H9 (cell line): ENCODE measurements at regions not wholly inside any gene's neighbourhood (a gene's known extent, or its start where the extent isn't known, plus 50 kb on each side); places are given as distances from the start of the nearest gene placed in this dataset.

ENCODE experiments used
- DNase-seq: peaks from one replicate; pipeline ENCODE4 v3.0.0-alpha.2; 2017
- H2AFZ ChIP-seq: one replicate; pipeline ENCODE4 v1.6.1; 2013; ENCODE audit warnings: mild to moderate bottlenecking, low read length, control low read depth, moderate library complexity
- H2AK5ac ChIP-seq: 2 replicates; pipeline ENCODE4 v1.6.1; 2013; ENCODE audit warnings: low read length, control low read depth, mixed read lengths; ENCODE audit not compliant: insufficient read length
- H2BK120ac ChIP-seq: one replicate; pipeline ENCODE4 v1.6.1; 2013; ENCODE audit warnings: low read depth, mild to moderate bottlenecking, low read length, control low read depth, inconsistent platforms; ENCODE audit not compliant: poor library complexity, severe bottlenecking
- H2BK12ac ChIP-seq: 2 replicates; pipeline ENCODE4 v1.6.1; 2013; ENCODE audit warnings: low read length, control low read depth, mixed read lengths, low read depth; ENCODE audit not compliant: insufficient read length
- H2BK15ac ChIP-seq: 2 replicates; pipeline ENCODE4 v1.6.1; 2013; ENCODE audit warnings: low read depth, low read length, control low read depth
- H2BK20ac ChIP-seq: one replicate; pipeline ENCODE4 v1.6.1; 2013; ENCODE audit warnings: low read depth, mild to moderate bottlenecking, low read length, control low read depth, inconsistent platforms; ENCODE audit not compliant: poor library complexity, severe bottlenecking
- H2BK5ac ChIP-seq: 2 replicates; pipeline ENCODE4 v1.6.1; 2013; ENCODE audit warnings: low read length, control low read depth, mixed read lengths; ENCODE audit not compliant: insufficient read length
- H3K14ac ChIP-seq: 2 replicates; pipeline ENCODE4 v1.6.1; 2013; ENCODE audit warnings: low read length, control low read depth; ENCODE audit not compliant: insufficient read depth
- H3K18ac ChIP-seq: 2 replicates; pipeline ENCODE4 v1.6.1; 2013; ENCODE audit warnings: low read depth, mild to moderate bottlenecking, mixed read lengths, low read length, control low read depth; ENCODE audit not compliant: insufficient read length
- H3K23ac ChIP-seq: 2 replicates; pipeline ENCODE4 v1.6.1; 2013; ENCODE audit warnings: low read length, control low read depth, mixed read lengths, low read depth; ENCODE audit not compliant: insufficient read length
- H3K23me2 ChIP-seq: 2 replicates; pipeline ENCODE4 v1.6.1; 2013; ENCODE audit warnings: low read depth, mild to moderate bottlenecking, mixed read lengths, low read length, control low read depth; ENCODE audit not compliant: insufficient read length, poor library complexity, severe bottlenecking
- H3K27ac ChIP-seq: 2 replicates; pipeline ENCODE4 v1.5.1; 2013; ENCODE audit warnings: low read length, control low read depth, mixed read lengths, low read depth; ENCODE audit not compliant: insufficient read length
- H3K27me3 ChIP-seq: 2 replicates; pipeline ENCODE4 v1.6.1; 2013; ENCODE audit warnings: low read length, control low read depth, inconsistent platforms; ENCODE audit not compliant: insufficient read depth
- H3K4ac ChIP-seq: 2 replicates; pipeline ENCODE4 v1.6.1; 2013; ENCODE audit warnings: low read depth, mild to moderate bottlenecking, control low read depth, inconsistent platforms, low read length, moderate library complexity
- H3K4me1 ChIP-seq: 2 replicates; pipeline ENCODE4 v1.6.1; 2013; ENCODE audit warnings: low read length, control low read depth, inconsistent platforms; ENCODE audit not compliant: insufficient read depth
- H3K4me2 ChIP-seq: 2 replicates; pipeline ENCODE4 v1.6.1; 2013; ENCODE audit warnings: low read length, control low read depth, mixed read lengths; ENCODE audit not compliant: insufficient read length, insufficient read depth
- H3K56ac ChIP-seq: 2 replicates; pipeline ENCODE4 v1.6.1; 2013; ENCODE audit warnings: low read depth, mild to moderate bottlenecking, mixed read lengths, low read length, control low read depth; ENCODE audit not compliant: insufficient read length
- H3K79me1 ChIP-seq: 2 replicates; pipeline ENCODE4 v1.6.1; 2013; ENCODE audit warnings: low read depth, mild to moderate bottlenecking, moderate library complexity, low read length, control low read depth, inconsistent platforms; ENCODE audit not compliant: insufficient read depth, poor library complexity, severe bottlenecking
- H3K79me2 ChIP-seq: 2 replicates; pipeline ENCODE4 v1.6.1; 2013; ENCODE audit warnings: low read length, control low read depth, inconsistent platforms; ENCODE audit not compliant: insufficient read depth
- H3K9ac ChIP-seq: 2 replicates; pipeline ENCODE4 v1.6.1; 2013; ENCODE audit warnings: low read length, control low read depth, mixed read lengths; ENCODE audit not compliant: insufficient read length; ENCODE audit errors: extremely low read depth
- H3K9me3 ChIP-seq: one replicate; pipeline ENCODE4 v1.6.1; 2013; ENCODE audit warnings: low read depth, low read length, inconsistent platforms; ENCODE audit not compliant: control insufficient read depth
- H3T11ph ChIP-seq: one replicate; pipeline ENCODE4 v1.6.1; 2013; ENCODE audit warnings: mild to moderate bottlenecking, low read length, control low read depth, inconsistent platforms
- H4K20me1 ChIP-seq: one replicate; pipeline ENCODE4 v1.6.1; 2013; ENCODE audit not compliant: control insufficient read depth, insufficient read length, insufficient read depth
- H4K5ac ChIP-seq: 2 replicates; pipeline ENCODE4 v1.6.1; 2013; ENCODE audit warnings: low read depth, mild to moderate bottlenecking, mixed read lengths, low read length, control low read depth; ENCODE audit not compliant: insufficient read length
- H4K8ac ChIP-seq: replicated peaks from 2 replicates; pipeline ENCODE4 v1.6.1; 2013; ENCODE audit warnings: low read length, control low read depth, mixed read lengths, low read depth; ENCODE audit not compliant: insufficient read length
- H4K91ac ChIP-seq: 2 replicates; pipeline ENCODE4 v1.6.1; 2013; ENCODE audit warnings: low read depth, mild to moderate bottlenecking, moderate library complexity, mixed read lengths, low read length, control low read depth; ENCODE audit not compliant: insufficient read length
- H3K27ac Mint-ChIP-seq, 3 experiments: 2 replicates in 2 of 3; 3 replicates in 1 of 3; pipeline ENCODE4 v1.8.0; 2020 to 2021; ENCODE audit warnings: mixed read lengths in 3 of 3, mild to moderate bottlenecking in 1 of 3, moderate library complexity in 1 of 3
- H3K27me3 Mint-ChIP-seq: 2 replicates; pipeline ENCODE4 v1.8.0; 2021; ENCODE audit warnings: low read depth, mild to moderate bottlenecking, moderate library complexity, mixed read lengths
- H3K36me3 Mint-ChIP-seq, 3 experiments: 2 replicates in 2 of 3; 3 replicates in 1 of 3; pipeline ENCODE4 v1.8.0; 2020 to 2021; ENCODE audit warnings: low read depth in 3 of 3, mixed read lengths in 3 of 3; ENCODE audit not compliant: insufficient read depth in 1 of 3
- H3K4me1 Mint-ChIP-seq, 2 experiments: 2 replicates each; pipeline ENCODE4 v1.8.0; 2020; ENCODE audit warnings: mixed read lengths in 2 of 2
- H3K4me3 Mint-ChIP-seq, 2 experiments: 2 replicates in 1 of 2; 3 replicates in 1 of 2; pipeline ENCODE4 v1.8.0; 2020 to 2021; ENCODE audit warnings: mild to moderate bottlenecking in 2 of 2, mixed read lengths in 2 of 2, moderate library complexity in 1 of 2
- H3K9me3 Mint-ChIP-seq, 2 experiments: 2 replicates in 1 of 2; 3 replicates in 1 of 2; pipeline ENCODE4 v1.8.0; 2020; ENCODE audit warnings: mild to moderate bottlenecking in 2 of 2, mixed read lengths in 2 of 2, moderate library complexity in 1 of 2
- WGBS: extraction: QIAGEN DNeasy Blood & Tissue Kit; methylation state at CpG from one replicate; pipeline ENCODE4 v1.1.7; 2013; ENCODE audit warnings: missing lambda C conversion rate, low lambda C conversion rate, mixed read lengths; ENCODE audit not compliant: insufficient read length; ENCODE audit errors: extremely low coverage; 5-methylcytosine and 5-hydroxymethylcytosine counted together
- TF ChIP-seq, protein P1 (sequence below): fragments of 200-600 bp; sonication (generic); conservative IDR thresholded peaks from 3 replicates; pipeline ENCODE4 v1.8.0; 2021; ENCODE audit warnings: antibody characterized with exemption, mild to moderate bottlenecking

DNA sequence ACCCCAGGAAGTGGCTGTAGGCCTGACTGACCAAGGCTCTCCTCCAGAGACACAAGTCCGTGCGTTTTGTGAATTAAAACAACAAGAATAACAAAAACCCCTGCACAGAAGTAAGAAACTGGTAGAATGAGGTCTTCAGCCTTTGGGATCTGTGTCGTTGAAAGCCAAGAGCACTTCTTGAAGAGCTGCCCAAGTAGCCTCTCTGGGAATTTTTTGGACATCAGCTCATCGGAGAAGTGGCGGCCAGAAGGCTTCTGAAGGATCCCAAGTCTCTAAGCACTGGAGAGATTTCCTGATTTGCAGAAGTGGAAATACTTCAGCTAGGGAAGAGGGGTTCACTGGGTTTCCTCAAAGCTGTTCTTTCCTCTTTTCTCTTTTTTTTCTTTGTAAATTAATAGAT is 100.4 kb upstream of the ZNF536 start:
- DNase-seq, result no peak
- H3K27me3 Mint-ChIP-seq, result peaks cover 4% of the 10 kb centered on the region

More for the DNA sequence above, 100.4 kb upstream of the ZNF536 start:
- H3K4me2 ChIP-seq, result no peak overlapping the region
- peaks cover 28 to 38% of the 10 kb centered on the region in 2 experiments for H3K4me1 Mint-ChIP-seq
- H4K91ac ChIP-seq, result no peak overlapping the region
- no peak overlapping the region for H4K8ac ChIP-seq
- no peaks in the 10 kb centered on the region for H3K79me2 ChIP-seq
- no peak overlapping the region for H2BK12ac ChIP-seq
- H3T11ph ChIP-seq, result no peak overlapping the region
- no peak overlapping the region for H2BK5ac ChIP-seq
- H2BK20ac ChIP-seq, result no peak overlapping the region
- H4K20me1 ChIP-seq, result no peaks in the 10 kb centered on the region
- H2AK5ac ChIP-seq, result no peak overlapping the region
- no peak overlapping the region for H3K23ac ChIP-seq
- no peak overlapping the region for H3K56ac ChIP-seq
- no peak overlapping the region for H3K4ac ChIP-seq
- H2BK15ac ChIP-seq, result no peak overlapping the region
- no peak overlapping the region for H3K4me3 Mint-ChIP-seq
- H3K14ac ChIP-seq, result no peak overlapping the region
- no peaks in the 10 kb centered on the region; the same call in 1 of the 2 replicates for H3K4me1 ChIP-seq
- no peak overlapping the region for H3K27ac ChIP-seq
- H3K79me1 ChIP-seq, result no peaks in the 10 kb centered on the region
- H3K23me2 ChIP-seq, result no peaks in the 10 kb centered on the region
- peaks cover 9% of the 10 kb centered on the region for H3K9me3 ChIP-seq
- no peak overlapping the region for H2AFZ ChIP-seq
- no peak overlapping the region for H3K18ac ChIP-seq
- H3K36me3 Mint-ChIP-seq, result peaks cover 5 to 16% (median 9%) of the 10 kb centered on the region in 3 experiments
- WGBS, result no CpG with 5 or more reads among the region's 5 CpGs
- no peak overlapping the region for H4K5ac ChIP-seq
- TF ChIP-seq, protein P1, sequence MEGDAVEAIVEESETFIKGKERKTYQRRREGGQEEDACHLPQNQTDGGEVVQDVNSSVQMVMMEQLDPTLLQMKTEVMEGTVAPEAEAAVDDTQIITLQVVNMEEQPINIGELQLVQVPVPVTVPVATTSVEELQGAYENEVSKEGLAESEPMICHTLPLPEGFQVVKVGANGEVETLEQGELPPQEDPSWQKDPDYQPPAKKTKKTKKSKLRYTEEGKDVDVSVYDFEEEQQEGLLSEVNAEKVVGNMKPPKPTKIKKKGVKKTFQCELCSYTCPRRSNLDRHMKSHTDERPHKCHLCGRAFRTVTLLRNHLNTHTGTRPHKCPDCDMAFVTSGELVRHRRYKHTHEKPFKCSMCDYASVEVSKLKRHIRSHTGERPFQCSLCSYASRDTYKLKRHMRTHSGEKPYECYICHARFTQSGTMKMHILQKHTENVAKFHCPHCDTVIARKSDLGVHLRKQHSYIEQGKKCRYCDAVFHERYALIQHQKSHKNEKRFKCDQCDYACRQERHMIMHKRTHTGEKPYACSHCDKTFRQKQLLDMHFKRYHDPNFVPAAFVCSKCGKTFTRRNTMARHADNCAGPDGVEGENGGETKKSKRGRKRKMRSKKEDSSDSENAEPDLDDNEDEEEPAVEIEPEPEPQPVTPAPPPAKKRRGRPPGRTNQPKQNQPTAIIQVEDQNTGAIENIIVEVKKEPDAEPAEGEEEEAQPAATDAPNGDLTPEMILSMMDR, result no peak
- no peak overlapping the region for H3K27ac Mint-ChIP-seq
- H3K9ac ChIP-seq, result no peak overlapping the region
- H2BK120ac ChIP-seq, result no peak overlapping the region
- H3K9me3 Mint-ChIP-seq, result peaks cover 14 to 16% of the 10 kb centered on the region in 2 experiments
- no peaks in the 10 kb centered on the region for H3K27me3 ChIP-seq
